Activated naive CD8-positive, alpha-beta T cell treated with anti-CD3 and anti-CD28 coated beads, Interleukin-2, amount 10 ng/mL, durations not matched to agents 7 days and 5 days (primary cell): ENCODE measurements at regions not wholly inside any gene's neighbourhood (a gene's known extent, or its start where the extent isn't known, plus 50 kb on each side); places are given as distances from the start of the nearest gene placed in this dataset.

Experiments
- ATAC-seq: fragments of 150-1000 bp; cut with Tn5 transposase; one replicate; pipeline ENCODE4 v1.10.0; 2021; ENCODE audit warnings: low read depth, moderate library complexity
- POLR2A ChIA-PET: fragments of 350-600 bp; sonication (Branson Sonifier 250); formaldehyde crosslinking; loops from one replicate; lab custom pipeline; 2021; ENCODE audit warnings: antibody characterized with exemption; lab: Charles Lee
- DNase-seq: peaks from one replicate; pipeline ENCODE4 v3.0.0; 2021
- H3K27ac Mint-ChIP-seq: one replicate; pipeline ENCODE4 v1.8.0; 2022; ENCODE audit warnings: mild to moderate bottlenecking, mixed read lengths
- H3K27me3 Mint-ChIP-seq: one replicate; pipeline ENCODE4 v1.8.0; 2022; ENCODE audit warnings: mild to moderate bottlenecking, moderate library complexity, mixed read lengths
- H3K36me3 Mint-ChIP-seq: one replicate; pipeline ENCODE4 v1.8.0; 2021; ENCODE audit warnings: mild to moderate bottlenecking, mixed read lengths
- H3K4me1 Mint-ChIP-seq: one replicate; pipeline ENCODE4 v1.8.0; 2021; ENCODE audit warnings: mixed read lengths
- H3K4me3 Mint-ChIP-seq: one replicate; pipeline ENCODE4 v1.8.0; 2022; ENCODE audit warnings: mild to moderate bottlenecking, moderate library complexity, mixed read lengths
- H3K9me3 Mint-ChIP-seq: one replicate; pipeline ENCODE4 v1.8.0; 2021; ENCODE audit warnings: mixed read lengths

DNA sequence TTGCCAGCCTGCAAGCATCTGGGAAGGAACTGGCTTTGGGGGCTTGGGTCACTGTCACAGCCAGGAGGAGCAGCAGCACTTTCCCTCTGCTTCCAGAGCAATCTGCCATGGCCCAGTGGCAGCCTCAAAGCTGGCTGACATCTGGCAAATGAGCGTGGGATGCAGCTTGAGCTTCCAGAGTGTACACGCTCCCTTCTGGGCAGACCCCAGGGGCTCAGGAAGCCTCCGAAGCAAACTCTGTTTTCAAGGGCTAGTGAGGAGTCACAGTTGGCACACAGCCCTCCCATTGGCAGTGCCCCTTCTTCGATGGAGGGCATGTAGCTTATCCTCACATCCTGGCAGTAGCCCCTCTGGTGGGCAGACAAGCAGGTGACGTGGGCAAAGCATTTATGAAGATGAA is 249.6 kb downstream of the ENGASE start:
- ATAC-seq (no peak), DNase-seq (no peak)
- Mint-ChIP-seq H3K27me3 (peaks cover 2% of the 10 kb centered on the region), H3K9me3 (no peaks in the 10 kb centered on the region), H3K4me3 (no peak overlapping the region), H3K27ac (no peak overlapping the region), H3K36me3 (no peaks in the 10 kb centered on the region), H3K4me1 (no peaks in the 10 kb centered on the region)
- POLR2A ChIA-PET = no interaction called here

DNA sequence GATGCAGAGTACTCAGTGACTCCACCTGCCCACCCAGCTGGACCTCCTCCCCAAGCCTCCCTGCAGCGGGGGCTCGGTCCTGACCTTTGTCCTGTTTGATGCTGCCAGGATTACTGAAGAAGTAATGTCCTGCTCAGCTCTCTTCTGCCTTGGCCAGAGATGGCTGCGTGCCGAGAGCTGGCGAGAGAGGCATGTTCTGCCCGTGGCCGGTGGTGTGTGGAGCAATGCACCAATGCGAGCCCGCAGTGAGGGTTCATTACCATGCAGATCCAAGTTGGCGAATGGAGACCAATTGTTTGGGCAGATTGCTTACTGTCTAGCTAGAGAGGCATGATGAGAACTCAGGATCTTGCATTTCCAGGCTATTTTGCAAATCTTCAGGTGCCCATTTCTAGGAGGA is 248.9 kb downstream of the ENGASE start:
- Mint-ChIP-seq H3K4me3 (no peak overlapping the region), H3K9me3 (no peaks in the 10 kb centered on the region), H3K36me3 (no peaks in the 10 kb centered on the region), H3K4me1 (no peaks in the 10 kb centered on the region), H3K27me3 (peaks cover 2% of the 10 kb centered on the region), H3K27ac (no peak overlapping the region)
- POLR2A ChIA-PET = no interaction called here
- DNase-seq = no peak
- no peak for ATAC-seq

DNA sequence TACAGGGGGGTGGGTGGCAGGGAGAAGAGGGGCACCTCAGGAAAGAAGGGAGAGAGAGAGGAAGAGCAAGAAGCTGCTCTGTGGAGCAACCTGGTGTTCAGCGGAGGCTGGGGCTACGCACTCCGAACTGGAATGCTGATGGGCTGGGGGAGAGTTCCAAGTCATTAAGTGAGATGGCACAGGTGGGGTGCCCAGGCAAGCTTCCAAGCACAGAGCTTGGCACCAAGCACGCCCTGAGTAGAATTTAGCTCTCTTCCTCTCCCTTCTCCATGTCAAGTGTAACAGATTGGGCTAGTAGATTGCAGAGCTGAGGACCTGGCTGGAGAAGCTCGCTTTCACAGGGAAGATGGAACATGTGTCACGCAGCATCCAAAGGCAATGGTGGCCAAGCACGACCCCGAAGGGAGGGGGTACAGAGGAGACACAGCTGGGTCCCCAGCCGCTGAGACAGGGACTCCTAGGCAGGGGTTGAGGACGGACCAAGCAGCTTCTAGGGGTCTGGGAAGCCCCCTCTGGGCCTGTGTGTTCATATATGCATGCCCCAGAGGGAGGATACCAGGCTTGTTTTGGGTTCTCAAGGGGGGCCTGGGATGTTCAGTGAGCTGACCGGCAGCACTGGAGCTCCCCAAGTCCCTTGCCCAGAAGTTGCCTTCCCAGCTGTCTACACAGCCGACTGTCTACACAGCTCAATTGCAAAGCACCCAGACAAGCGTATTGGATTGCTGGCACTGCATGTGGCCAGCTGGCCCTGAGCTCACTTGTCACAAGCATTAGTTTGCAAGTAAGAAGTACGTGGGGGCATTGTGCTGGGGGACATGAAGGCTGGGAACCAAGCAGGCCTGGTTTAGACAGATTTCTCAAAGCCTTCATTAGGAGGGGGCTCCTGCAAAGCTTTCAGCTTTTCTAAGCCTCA is 247.8 kb downstream of the ENGASE start:
- POLR2A ChIA-PET = no interaction called here
- H3K27me3 Mint-ChIP-seq = peaks cover 2% of the 10 kb centered on the region
- no peak for DNase-seq
- no peak overlapping the region for H3K27ac Mint-ChIP-seq
- no peaks in the 10 kb centered on the region for H3K36me3 Mint-ChIP-seq
- H3K9me3 Mint-ChIP-seq = no peaks in the 10 kb centered on the region
- ATAC-seq = no peak
- H3K4me1 Mint-ChIP-seq = no peaks in the 10 kb centered on the region
- H3K4me3 Mint-ChIP-seq = no peak overlapping the region

DNA sequence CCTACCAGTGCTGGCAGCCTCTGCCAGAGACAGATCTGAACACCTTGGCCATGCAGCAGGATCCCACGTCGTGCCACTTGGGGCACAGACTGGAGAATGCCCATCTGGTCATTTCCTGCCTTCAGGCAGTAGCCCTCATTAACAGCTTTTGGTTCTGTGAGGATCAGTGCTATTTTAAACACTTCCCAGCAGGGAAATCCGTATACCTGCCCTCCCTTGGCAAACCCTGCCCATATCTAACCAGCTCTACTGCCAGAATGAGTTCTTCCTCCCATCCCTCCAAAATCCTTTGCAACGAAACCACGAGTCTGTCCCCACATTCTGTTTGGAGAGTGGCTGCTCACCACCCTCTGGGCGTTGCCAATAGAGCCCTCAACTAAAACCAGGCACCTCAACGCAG is 245.7 kb downstream of the ENGASE start:
- Mint-ChIP-seq H3K9me3 (no peaks in the 10 kb centered on the region), H3K4me3 (no peak overlapping the region), H3K27me3 (peaks cover 12% of the 10 kb centered on the region), H3K4me1 (no peaks in the 10 kb centered on the region), H3K36me3 (no peaks in the 10 kb centered on the region), H3K27ac (no peak overlapping the region)
- POLR2A ChIA-PET = no interaction called here
- no peak for ATAC-seq
- DNase-seq = no peak

DNA sequence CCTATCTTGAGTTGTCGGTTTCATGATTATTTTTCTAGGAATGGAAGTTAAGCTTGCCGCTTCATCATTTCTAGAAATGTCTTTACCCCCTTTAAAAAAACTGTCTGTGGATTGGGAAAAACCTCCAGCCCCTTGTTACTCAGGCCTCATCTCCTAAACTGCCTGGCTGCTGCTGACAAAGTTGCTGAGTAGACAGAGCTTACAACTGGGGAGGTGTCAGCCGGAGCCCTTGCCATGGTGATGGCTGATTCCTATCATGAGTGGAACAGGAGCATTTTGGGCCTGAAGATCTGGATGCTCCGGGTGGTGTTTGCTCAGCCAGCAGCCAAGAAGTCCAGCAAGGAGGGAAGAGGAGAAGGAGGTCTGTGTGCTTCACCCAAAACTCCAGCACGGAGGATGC is 243.3 kb downstream of the ENGASE start:
- ATAC-seq (no peak), DNase-seq (no peak)
- Mint-ChIP-seq H3K27me3 (peaks cover 23% of the 10 kb centered on the region), H3K4me1 (no peaks in the 10 kb centered on the region), H3K9me3 (no peaks in the 10 kb centered on the region), H3K4me3 (no peak overlapping the region), H3K36me3 (no peaks in the 10 kb centered on the region), H3K27ac (no peak overlapping the region)
- POLR2A ChIA-PET = no interaction called here

- Mint-ChIP-seq H3K9me3 (no peaks in the 10 kb centered on the region), H3K4me1 (no peaks in the 10 kb centered on the region), H3K4me3 (no peak overlapping the region), H3K27me3 (peaks cover 23% of the 10 kb centered on the region), H3K36me3 (no peaks in the 10 kb centered on the region), H3K27ac (no peak overlapping the region)
- POLR2A ChIA-PET = no interaction called here
- ATAC-seq = no peak
- DNase-seq = no peak
Measured at GRCh38 chr17:79316805-79317204, 242.2 kb downstream of the ENGASE start.

GRCh38 chr17:79315358-79316105 is 240.9 kb downstream of the ENGASE start:
- Mint-ChIP-seq H3K36me3 (no peaks in the 10 kb centered on the region), H3K4me1 (no peaks in the 10 kb centered on the region), H3K4me3 (no peak overlapping the region), H3K27ac (no peak overlapping the region), H3K27me3 (peaks cover 23% of the 10 kb centered on the region), H3K9me3 (no peaks in the 10 kb centered on the region)
- ATAC-seq (no peak), DNase-seq (no peak)
- POLR2A ChIA-PET = no interaction called here

GRCh38 chr17:79314617-79315357 is 240.2 kb downstream of the ENGASE start:
- POLR2A ChIA-PET = no interaction called here
- no peaks in the 10 kb centered on the region for H3K4me1 Mint-ChIP-seq
- no peak overlapping the region for H3K4me3 Mint-ChIP-seq
- no peaks in the 10 kb centered on the region for H3K9me3 Mint-ChIP-seq
- DNase-seq (no peak), ATAC-seq (no peak)
- no peak overlapping the region for H3K27ac Mint-ChIP-seq
- peaks cover 26% of the 10 kb centered on the region for H3K27me3 Mint-ChIP-seq
- H3K36me3 Mint-ChIP-seq = no peaks in the 10 kb centered on the region

DNA sequence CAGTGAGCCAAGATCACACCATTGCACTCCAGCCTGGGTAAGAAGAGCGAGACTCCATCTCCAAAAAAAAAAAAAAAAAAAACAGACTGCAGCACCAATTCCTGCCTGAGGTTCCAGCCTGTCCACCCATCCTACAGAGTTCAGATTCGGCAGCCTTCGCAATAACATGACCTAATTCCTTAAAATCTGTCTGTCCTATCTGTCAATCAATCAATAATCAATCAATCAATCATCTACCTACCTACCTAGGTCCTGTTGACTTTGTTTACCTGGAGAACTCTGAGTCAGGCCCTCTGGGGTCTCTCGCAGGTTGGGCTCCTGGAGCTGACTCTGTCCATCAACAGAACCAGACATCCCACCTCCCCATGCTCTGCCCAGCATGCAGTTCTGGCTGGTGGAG is 236.7 kb downstream of the ENGASE start:
- H3K4me1 Mint-ChIP-seq = no peaks in the 10 kb centered on the region
- H3K9me3 Mint-ChIP-seq = no peaks in the 10 kb centered on the region
- ATAC-seq = no peak
- peaks cover 23% of the 10 kb centered on the region for H3K27me3 Mint-ChIP-seq
- H3K36me3 Mint-ChIP-seq = no peaks in the 10 kb centered on the region
- DNase-seq = no peak
- H3K27ac Mint-ChIP-seq = no peak overlapping the region
- H3K4me3 Mint-ChIP-seq = no peak overlapping the region
- POLR2A ChIA-PET = no interaction called here

GRCh38 chr17:79306424-79307318 is 232.0 kb downstream of the ENGASE start:
- Mint-ChIP-seq H3K9me3 (no peaks in the 10 kb centered on the region), H3K27me3 (peaks cover 6% of the 10 kb centered on the region), H3K36me3 (no peaks in the 10 kb centered on the region)

DNA sequence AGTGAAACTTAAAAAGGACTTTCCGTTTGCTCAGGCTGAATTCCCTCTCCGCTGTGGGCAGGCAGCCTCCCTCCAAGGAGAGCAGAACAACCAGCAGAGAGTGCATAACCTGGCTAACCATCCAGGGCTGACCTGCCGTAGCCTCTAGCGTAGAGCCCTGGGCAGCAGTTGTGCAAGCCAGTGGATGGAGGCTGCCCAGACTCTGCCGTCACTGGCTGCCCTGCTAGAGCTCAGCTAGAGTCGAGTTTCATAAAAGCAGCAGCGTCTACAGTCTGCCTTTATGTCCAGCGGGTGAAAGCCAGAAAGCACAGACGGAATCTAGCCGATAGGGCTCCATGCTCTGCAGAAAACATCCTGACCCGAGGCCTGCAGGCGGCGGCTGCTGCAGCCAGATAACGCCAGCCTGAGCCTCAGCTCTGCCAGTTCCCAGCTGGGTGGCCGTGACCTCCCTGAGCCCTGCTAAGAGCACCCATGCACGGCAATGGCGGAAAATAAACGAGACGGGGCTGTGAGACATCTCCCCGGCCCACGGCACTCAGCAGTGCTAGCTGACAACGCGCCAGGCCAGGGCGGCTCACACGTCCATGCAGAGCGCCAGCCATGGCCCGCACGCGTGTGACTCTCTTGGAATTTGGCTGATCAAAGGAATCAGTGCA is 231.3 kb downstream of the ENGASE start:
- Mint-ChIP-seq H3K4me3 (no peak overlapping the region), H3K27me3 (peaks cover 6% of the 10 kb centered on the region), H3K27ac (no peak overlapping the region), H3K4me1 (no peaks in the 10 kb centered on the region), H3K36me3 (no peaks in the 10 kb centered on the region), H3K9me3 (no peaks in the 10 kb centered on the region)
- ATAC-seq (no peak), DNase-seq (no peak)
- POLR2A ChIA-PET = no interaction called here

More at GRCh38 chr17:79306424-79307318, 232.0 kb downstream of the ENGASE start:
- DNase-seq (no peak), ATAC-seq (no peak)
- Mint-ChIP-seq H3K4me3 (no peak overlapping the region), H3K27ac (no peak overlapping the region), H3K4me1 (no peaks in the 10 kb centered on the region)
- POLR2A ChIA-PET = no interaction called here

- Mint-ChIP-seq H3K27ac (no peak overlapping the region), H3K36me3 (no peaks in the 10 kb centered on the region), H3K4me3 (no peak overlapping the region), H3K27me3 (peaks cover 5% of the 10 kb centered on the region), H3K4me1 (no peaks in the 10 kb centered on the region), H3K9me3 (no peaks in the 10 kb centered on the region)
- POLR2A ChIA-PET = no interaction called here
- ATAC-seq (no peak), DNase-seq (no peak)
Measured at GRCh38 chr17:79305376-79305767, 230.7 kb downstream of the ENGASE start.
